Liver (tissue), 7 donors: ENCODE measurements at regions not wholly inside any gene's neighbourhood (a gene's known extent, or its start where the extent isn't known, plus 50 kb on each side); places are given as distances from the start of the nearest gene placed in this dataset.

Experiments used
- DNase-seq: peaks from one replicate; pipeline ENCODE4 v3.0.0-alpha.2; 2017; ENCODE audit warnings: low spot score
- H3K27ac ChIP-seq, 2 donors: one replicate each; pipeline ENCODE4 v1.7.0; 2013; ENCODE audit warnings: inconsistent platforms in 2 of 2, low read length in 2 of 2, control low read depth in 1 of 2, low read depth in 1 of 2, mild to moderate bottlenecking in 1 of 2
- H3K27me3 ChIP-seq, 4 donors: one replicate each; pipeline versions ENCODE4 v1.6.1 to v1.7.0; 2013; ENCODE audit warnings: low read length in 3 of 4, inconsistent platforms in 1 of 4, mild to moderate bottlenecking in 1 of 4, moderate library complexity in 1 of 4; ENCODE audit not compliant: control insufficient read depth in 4 of 4, insufficient read depth in 4 of 4
- H3K36me3 ChIP-seq, 4 donors: one replicate each; pipeline versions ENCODE4 v1.6.1 to v1.7.0; 2013; ENCODE audit warnings: low read length in 3 of 4, mild to moderate bottlenecking in 3 of 4, low read depth in 1 of 4, moderate library complexity in 1 of 4; ENCODE audit not compliant: control insufficient read depth in 4 of 4, insufficient read depth in 3 of 4
- H3K4me1 ChIP-seq, 4 donors: one replicate each; pipeline versions ENCODE4 v1.6.1 to v1.7.0; 2013; ENCODE audit warnings: low read length in 3 of 4, mild to moderate bottlenecking in 3 of 4, moderate library complexity in 1 of 4; ENCODE audit not compliant: control insufficient read depth in 4 of 4, insufficient read depth in 4 of 4
- H3K4me3 ChIP-seq, 3 donors: one replicate each; pipeline versions ENCODE4 v1.6.1 to v1.7.0; 2013; ENCODE audit warnings: low read length in 3 of 3, control low read depth in 1 of 3, low read depth in 1 of 3, mild to moderate bottlenecking in 1 of 3
- H3K9ac ChIP-seq, 2 donors: one replicate each; pipeline ENCODE4 v1.7.0; 2013; ENCODE audit warnings: low read length in 2 of 2, mild to moderate bottlenecking in 2 of 2, moderate library complexity in 2 of 2, control low read depth in 1 of 2, low read depth in 1 of 2
- H3K9me3 ChIP-seq, 4 donors: one replicate each; pipeline versions ENCODE4 v1.6.1 to v1.7.0; 2013; ENCODE audit warnings: low read length in 3 of 4; ENCODE audit not compliant: control insufficient read depth in 4 of 4
- ATF3 ChIP-seq: IDR thresholded peaks from 2 replicates; pipeline ENCODE4 v1.6.1; 2016; ENCODE audit warnings: antibody characterized with exemption
- CTCF ChIP-seq: fragments of 150-350 bp; IDR thresholded peaks from 2 replicates; pipeline ENCODE4 v1.5.1; 2017; ENCODE audit warnings: improper control_type of control experiment, low read depth, low read length; ENCODE audit not compliant: missing input control
- EGR1 ChIP-seq, 2 donors: IDR thresholded peaks; 2 replicates each; pipeline ENCODE4 v1.6.1; 2016 to 2018; ENCODE audit warnings: antibody characterized with exemption in 2 of 2, low read depth in 2 of 2
- FOXA1 ChIP-seq: IDR thresholded peaks from 2 replicates; pipeline ENCODE4 v1.6.1; 2016; ENCODE audit warnings: antibody characterized with exemption
- FOXA2 ChIP-seq: IDR thresholded peaks from 2 replicates; pipeline ENCODE4 v1.6.1; 2016; ENCODE audit warnings: antibody characterized with exemption
- GABPA ChIP-seq, 2 donors: IDR thresholded peaks in 1 of 2; conservative IDR thresholded peaks in 1 of 2; 2 replicates each; pipeline ENCODE4 v1.6.1; 2016; ENCODE audit warnings: antibody characterized with exemption in 2 of 2, mild to moderate bottlenecking in 1 of 2, moderate library complexity in 1 of 2
- HNF4A ChIP-seq, 2 donors: conservative IDR thresholded peaks; 2 replicates each; pipeline ENCODE4 v1.6.1; 2016; ENCODE audit warnings: antibody characterized with exemption in 2 of 2, mild to moderate bottlenecking in 2 of 2
- HNF4G ChIP-seq: IDR thresholded peaks from 2 replicates; pipeline ENCODE4 v1.6.1; 2016; ENCODE audit warnings: antibody characterized with exemption
- JUND ChIP-seq, 2 donors: IDR thresholded peaks; 2 replicates each; pipeline ENCODE4 v1.6.1; 2016; ENCODE audit warnings: antibody characterized with exemption in 2 of 2
- MAX ChIP-seq: IDR thresholded peaks from 2 replicates; pipeline ENCODE4 v1.6.1; 2016; ENCODE audit warnings: antibody characterized with exemption
- NR2F2 ChIP-seq: IDR thresholded peaks from 2 replicates; pipeline ENCODE4 v1.6.1; 2016; ENCODE audit warnings: antibody characterized with exemption
- RAD21 ChIP-seq, 2 donors: IDR thresholded peaks; 2 replicates each; pipeline ENCODE4 v1.6.1; 2016; ENCODE audit warnings: antibody characterized with exemption in 2 of 2, mild to moderate bottlenecking in 2 of 2
- REST ChIP-seq: IDR thresholded peaks from 2 replicates; pipeline ENCODE4 v1.6.1; 2016; ENCODE audit warnings: antibody characterized with exemption, mild to moderate bottlenecking
- RXRA ChIP-seq, 2 donors: IDR thresholded peaks; 2 replicates each; pipeline ENCODE4 v1.6.1; 2017 to 2018; ENCODE audit warnings: antibody characterized with exemption in 2 of 2, mild to moderate bottlenecking in 1 of 2
- SP1 ChIP-seq: IDR thresholded peaks from 2 replicates; pipeline ENCODE4 v1.6.1; 2018; ENCODE audit warnings: antibody characterized with exemption, mild to moderate bottlenecking
- TAF1 ChIP-seq: conservative IDR thresholded peaks from 2 replicates; pipeline ENCODE4 v1.6.1; 2016; ENCODE audit warnings: antibody characterized with exemption, mild to moderate bottlenecking
- YY1 ChIP-seq: IDR thresholded peaks from 2 replicates; pipeline ENCODE4 v1.6.1; 2016; ENCODE audit warnings: antibody characterized with exemption, mild to moderate bottlenecking
- ZBTB33 ChIP-seq: IDR thresholded peaks from 2 replicates; pipeline ENCODE4 v1.6.1; 2016; ENCODE audit warnings: antibody characterized with exemption
- donor health status: healthy.
- donor health status: healthy.
- donor health status: healthy.
- donor health status: healthy.

- H3K9ac ChIP-seq: no peak overlapping the region
- H3K27ac ChIP-seq: no peak overlapping the region
- H3K9me3 ChIP-seq: no peaks in the 10 kb centered on the region
- no peaks in the 10 kb centered on the region for H3K4me1 ChIP-seq
- H3K27me3 ChIP-seq: no peaks in the 10 kb centered on the region
- no peak for TF ChIP-seq HNF4G
- no peak for TF ChIP-seq FOXA2
- TF ChIP-seq RXRA (IDR thresholded peaks at IDR 0.05): no peak
- no peak for TF ChIP-seq MAX
- H3K36me3 ChIP-seq: no peaks in the 10 kb centered on the region
- no peak for DNase-seq
- no peak overlapping the region for H3K4me3 ChIP-seq
Measured at GRCh38 chr2:11995456-11995855, 249.0 kb downstream of the LPIN1 start.

- Histone ChIP-seq H3K9me3 (no peaks in the 10 kb centered on the region), H3K27ac (no peak overlapping the region), H3K4me1 (no peaks in the 10 kb centered on the region), H3K4me3 (no peak overlapping the region), H3K27me3 (no peaks in the 10 kb centered on the region), H3K9ac (no peak overlapping the region), H3K36me3 (no peaks in the 10 kb centered on the region)
- TF ChIP-seq HNF4A (conservative IDR thresholded peaks at IDR 0.05) (no peak), JUND (IDR thresholded peaks at IDR 0.05) (no peak), EGR1 (IDR thresholded peaks at IDR 0.05; ENCODE audit: low read depth in 2 of 2) (no peak), ATF3 (no peak), SP1 (no peak), NR2F2 (no peak), YY1 (no peak), GABPA (IDR thresholded peaks at IDR 0.05 in 1 of 2, conservative IDR thresholded peaks at IDR 0.05 in 1 of 2) (no peak), TAF1 (no peak), RAD21 (IDR thresholded peaks at IDR 0.05) (no peak), ZBTB33 (no peak), FOXA1 (no peak), FOXA2 (no peak), REST (no peak), CTCF (no peak)
- DNase-seq: no peak
Measured at GRCh38 chr2:11996618-11997017, 250.2 kb downstream of the LPIN1 start.
